Activated CD8-positive, alpha-beta memory T cell treated with anti-CD3 and anti-CD28 coated beads, Interleukin-2, amount 50 U/mL, for 48 hours (primary cell): ENCODE measurements at regions not wholly inside any gene's neighbourhood (a gene's known extent, or its start where the extent isn't known, plus 50 kb on each side); places are given as distances from the start of the nearest gene placed in this dataset.
"Not testable (repeated sequence)": the region's sequence is repeated elsewhere in the genome, so short reads cannot be mapped to it uniquely, and the experiment has no call there.

ENCODE experiments used
- DNase-seq: peaks from one replicate; pipeline ENCODE4 v3.0.0-alpha.2; 2020

DNA sequence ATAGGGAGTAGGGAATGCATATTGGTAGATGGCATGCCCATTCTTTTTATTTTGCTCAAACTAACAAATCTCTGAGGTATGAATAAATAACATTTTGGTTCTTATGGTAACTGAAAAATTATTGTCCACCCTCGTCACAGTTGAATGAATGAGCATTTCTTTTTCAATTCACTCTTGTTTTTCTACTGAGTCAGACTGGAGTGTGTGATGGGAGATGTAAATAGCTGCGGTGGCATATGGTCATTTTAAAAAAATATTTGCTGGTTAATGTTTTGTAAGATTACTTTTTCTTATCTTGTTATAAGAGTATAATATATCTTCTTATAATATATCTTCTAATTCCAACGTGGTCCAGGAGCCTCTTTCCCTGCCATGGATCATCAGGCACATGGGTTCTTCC is 586.5 kb downstream of the SLITRK5 start:
- DNase-seq = no peak

DNA sequence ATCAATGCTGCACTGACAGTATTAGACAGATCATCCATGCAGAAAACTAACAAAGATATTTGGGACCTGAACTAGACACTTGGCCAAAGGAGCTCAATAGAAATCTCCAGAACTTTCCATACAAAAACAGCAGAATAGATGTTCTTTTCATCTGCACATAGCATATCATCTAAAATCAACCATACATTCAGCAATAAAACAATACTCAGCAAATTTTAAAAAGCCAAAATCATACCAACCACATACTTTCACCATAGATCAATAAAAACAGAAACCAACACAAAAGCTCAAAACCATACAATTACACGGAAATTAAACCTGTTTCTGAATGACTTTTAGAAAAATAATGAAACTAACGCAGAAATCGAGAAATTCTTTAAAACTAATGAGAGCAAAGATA is 592.6 kb downstream of the SLITRK5 start:
- DNase-seq = no peak

DNA sequence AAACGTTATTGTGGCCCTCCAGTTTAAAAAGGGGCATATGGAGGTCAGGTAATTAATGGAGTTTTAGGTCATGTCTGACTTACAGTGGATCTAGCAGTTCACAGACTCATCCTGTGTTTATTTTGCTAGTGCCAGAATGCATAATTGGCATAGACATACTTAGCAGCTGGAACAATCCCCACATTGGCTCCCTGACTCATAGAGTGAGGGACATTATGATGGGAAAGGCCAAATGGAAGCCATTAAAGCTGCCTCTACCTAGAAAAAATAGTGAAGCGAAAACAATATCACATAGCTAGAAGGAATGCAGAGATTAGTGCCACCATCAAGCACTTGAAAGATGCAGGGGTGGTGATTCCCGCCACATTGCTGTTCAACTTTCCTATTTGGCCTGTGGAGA is 610.7 kb downstream of the SLITRK5 start:
- DNase-seq = no peak

DNA sequence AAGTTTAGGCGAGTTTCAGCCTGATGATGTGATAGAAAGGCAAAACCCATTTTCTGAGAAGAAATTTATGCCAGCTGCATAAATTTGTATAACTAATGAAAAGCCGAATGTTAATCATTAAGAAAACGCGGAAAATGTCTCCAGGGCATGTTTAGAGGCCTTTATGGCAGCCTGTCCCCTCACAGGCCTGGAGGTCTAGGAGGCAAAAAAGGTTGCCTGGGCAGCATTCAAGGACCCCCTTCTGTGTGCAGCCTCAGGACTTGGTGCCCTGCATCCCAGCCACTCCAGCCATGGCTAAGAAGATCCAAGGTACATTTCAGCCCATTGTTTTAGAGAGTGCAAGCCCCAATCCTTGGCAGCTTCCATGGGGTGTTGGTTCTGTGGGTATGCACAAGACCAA is 614.2 kb downstream of the SLITRK5 start:
- DNase-seq = no peak

DNA sequence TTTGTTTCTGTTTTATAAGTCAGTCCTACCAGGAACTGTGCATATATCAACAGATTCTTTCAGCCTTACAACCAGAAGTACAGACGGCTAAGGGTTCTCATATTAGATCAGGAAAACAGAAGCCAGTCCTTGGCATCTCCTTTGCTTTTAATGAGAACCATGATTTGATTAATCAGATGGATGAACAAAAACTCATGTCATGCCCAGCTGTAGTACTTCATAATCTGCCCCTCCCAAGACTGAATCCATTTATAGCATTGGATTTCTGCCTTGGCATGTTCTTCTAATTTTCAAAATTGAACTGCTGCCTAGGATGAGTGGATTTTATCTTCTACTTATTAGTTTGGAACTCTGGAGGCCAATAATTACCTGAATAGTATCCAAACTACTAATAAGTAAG is 617.2 kb downstream of the SLITRK5 start:
- DNase-seq = no peak

DNA sequence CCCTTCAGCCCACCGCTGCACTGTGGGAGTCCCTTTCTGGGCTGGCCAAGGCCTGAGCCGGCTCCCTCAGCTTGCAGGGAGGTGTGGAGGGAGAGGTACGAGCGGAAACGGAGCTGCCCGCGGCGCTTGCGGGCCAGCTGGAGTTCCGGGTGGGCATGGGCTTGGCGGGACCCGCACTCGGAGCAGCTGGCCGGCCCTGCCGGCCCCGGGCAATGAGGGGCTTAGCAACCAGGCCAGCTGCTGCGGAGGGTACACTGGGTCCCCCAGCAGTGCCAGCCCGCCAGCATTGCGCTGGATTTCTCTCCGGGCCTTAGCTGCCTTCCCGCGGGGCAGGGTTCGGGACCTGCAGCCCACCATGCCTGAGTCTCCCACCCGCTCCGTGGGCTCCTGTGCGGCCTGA is 620.6 kb downstream of the SLITRK5 start:
- not testable (repeated sequence) for DNase-seq

DNA sequence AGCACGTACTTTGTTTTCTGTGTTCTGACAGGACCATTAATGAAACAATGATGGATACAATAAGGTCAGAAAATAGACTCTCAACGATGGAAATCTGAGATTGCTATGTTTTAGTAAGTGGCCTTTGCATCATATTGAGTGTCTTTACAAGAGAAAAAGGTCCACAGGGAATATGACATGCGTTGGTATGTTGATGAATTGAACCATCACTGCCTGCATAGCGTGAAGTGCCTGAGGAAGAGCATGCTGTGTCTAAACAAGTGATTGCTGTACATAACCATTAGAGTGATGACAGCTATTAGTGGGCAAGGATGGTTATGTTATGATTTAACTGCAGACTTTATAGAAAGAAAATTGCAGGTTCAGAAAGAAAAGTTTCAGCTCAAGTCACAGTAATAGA is 623.2 kb downstream of the SLITRK5 start:
- no peak for DNase-seq

DNA sequence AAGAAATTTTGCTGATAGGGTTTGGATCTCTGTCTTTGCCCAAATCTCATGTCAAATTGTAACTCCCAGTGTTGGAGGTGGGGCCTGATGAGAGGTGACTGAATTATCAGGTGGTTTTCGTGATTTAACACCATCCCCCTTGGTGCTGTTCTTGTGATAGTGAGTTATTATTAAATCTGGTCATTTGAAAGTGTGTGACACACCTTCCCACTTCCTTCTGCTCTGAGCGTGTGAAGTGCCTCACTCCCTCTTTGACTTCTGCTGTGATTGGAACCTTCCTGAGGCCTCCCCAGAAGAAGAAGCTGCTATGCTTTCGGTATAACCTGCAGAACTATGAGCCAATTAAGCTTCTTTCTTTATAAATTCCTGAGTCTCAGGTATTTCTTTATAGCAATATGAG is 632.0 kb downstream of the SLITRK5 start:
- DNase-seq = no peak

DNA sequence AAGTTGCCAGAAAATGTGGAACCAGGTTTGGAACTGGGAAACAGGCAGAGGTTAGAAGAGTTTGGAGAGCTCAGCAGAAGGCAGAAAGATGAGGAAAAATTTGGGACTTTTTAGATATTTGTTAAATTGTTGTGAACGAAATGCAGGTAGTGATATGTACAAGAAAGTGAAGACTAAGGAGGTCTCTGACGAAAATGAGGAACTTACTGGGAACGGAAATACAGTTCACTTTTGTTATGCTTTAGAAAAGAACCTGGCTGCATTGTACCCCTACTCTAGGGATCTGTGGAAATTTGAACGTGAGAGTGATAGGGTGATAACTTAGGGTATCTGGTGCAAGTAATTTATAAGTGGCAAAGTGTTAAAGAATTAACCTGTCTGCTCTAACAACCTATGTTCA is 632.4 kb downstream of the SLITRK5 start:
- no peak for DNase-seq

DNA sequence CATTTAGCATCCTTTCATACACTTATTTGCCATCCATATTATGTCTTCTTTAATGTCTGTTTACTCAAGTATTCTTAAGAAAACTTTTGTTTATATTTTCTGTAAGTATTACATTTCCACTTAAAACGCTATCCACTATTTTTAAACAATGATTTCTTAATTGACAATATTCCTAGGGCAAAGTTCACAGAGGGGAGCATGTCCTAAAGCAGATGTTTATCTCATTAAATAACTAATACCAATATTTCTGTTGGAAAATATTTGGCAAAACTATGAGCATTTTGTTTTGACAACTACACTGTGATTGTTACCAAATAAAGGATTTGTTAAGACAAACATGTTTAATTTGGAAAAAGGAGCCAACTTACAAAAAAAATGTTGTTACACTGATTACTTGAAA is 643.3 kb downstream of the SLITRK5 start:
- DNase-seq = no peak

DNA sequence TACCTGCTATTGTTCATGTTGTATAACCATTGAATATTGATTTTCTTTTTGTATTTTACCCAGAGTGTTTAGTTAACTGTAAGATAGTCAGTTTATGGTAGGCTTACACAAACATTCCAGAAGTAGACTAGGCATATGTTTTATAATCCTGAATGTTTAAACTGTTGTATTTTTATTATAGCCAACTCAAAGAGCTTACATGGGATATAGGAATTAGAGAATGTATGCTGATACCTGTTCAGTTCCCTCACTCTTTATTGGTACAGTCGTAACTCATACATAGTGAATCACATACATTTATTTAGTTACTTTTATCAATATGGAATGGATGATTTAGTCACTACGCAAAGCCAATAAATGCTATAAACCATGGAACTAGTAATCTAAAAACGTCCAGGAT is 657.9 kb downstream of the SLITRK5 start:
- DNase-seq = no peak

DNA sequence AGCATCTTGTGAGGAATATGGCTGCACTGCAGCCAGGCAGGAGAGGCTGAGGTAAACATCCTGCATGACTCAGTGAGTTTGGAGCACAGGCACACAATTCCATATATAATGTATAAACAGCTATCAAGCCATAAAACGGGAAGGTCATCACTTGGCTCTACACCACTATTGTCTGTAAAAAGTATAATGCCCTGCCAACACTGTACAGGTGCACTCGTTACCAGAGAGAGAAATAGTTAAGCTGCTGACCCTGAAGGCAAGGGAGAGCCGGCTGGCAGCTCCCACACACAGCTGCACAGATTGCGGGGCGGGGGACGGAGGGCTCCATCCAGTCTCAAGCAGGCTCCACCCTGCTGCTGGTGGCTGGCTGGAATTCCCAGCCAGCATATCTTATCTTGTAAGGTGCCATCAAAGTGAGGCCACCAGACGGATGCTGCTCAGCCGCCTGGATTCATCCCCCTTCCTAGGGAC is 668.1 kb downstream of the SLITRK5 start:
- no peak for DNase-seq

DNA sequence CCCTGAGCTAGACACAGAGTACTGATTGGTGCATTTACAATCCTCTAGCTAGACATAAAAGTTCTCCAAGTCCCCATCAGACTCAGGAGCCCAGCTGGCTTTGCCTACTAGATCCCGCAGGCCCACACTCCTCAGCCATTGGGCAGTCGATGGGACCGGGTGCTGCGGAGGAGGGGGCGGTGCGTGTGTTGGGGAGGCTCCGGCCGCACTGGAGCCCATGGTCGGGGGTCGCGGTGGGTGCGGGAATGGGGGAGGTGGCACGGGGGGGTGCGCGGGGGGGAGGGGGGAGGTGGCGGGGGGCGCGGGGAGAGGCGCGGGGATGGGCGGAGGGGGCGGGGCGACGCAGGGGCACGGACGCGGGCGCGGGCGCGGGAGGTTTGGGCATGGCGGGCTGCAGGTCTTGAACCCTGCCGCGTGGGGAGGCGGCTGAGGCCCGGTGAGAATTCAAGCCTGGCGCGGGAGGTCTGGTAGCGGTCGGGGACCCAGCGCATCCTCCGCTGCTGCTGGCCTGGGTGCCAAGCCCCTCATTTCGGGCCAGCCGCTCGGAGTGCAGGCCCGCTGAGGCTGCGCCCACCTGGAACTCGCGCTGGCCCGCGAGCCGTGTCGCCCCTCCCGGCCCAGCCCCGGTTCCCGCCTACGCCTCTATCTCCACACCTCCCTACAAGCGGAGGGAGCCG is 674.1 kb downstream of the SLITRK5 start:
- no peak for DNase-seq

DNA sequence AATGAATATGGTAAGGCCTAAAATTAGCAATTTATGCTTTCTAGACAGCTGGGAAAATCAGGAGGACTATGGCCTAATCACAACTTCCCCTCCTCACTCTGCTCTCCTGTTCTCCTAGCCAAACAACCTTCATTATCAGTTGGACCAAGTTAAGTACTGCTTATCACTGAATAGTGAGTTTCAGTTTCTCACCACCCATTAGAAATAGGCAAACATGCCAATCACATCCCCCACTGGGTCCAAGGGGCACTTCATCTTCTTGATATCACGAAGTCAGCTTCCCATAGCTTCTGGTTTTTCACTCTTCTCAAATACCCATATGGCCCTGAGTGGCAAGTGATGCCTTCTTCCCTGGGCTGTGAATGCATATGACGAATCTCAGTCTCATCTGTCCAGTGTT is 689.6 kb downstream of the SLITRK5 start:
- DNase-seq = no peak

DNA sequence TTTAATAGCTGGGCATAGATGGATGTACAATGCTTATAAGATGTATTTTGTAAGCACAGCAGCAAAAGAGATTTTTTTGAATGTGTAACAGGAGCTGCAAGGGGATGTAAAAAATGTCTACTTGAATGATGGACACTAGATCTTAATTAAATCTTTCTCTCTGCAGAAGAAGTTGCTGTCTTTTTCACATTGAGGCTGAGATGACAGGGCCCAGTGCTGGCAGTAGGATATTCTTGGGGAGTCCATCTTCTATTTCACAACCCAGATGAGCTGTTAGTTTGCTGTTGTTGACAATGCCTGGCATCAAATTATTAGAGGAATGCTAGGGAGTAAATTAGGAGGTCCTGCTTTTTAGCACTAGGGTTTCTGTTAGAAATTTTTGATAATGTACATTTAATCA is 698.7 kb downstream of the SLITRK5 start:
- DNase-seq = no peak

DNA sequence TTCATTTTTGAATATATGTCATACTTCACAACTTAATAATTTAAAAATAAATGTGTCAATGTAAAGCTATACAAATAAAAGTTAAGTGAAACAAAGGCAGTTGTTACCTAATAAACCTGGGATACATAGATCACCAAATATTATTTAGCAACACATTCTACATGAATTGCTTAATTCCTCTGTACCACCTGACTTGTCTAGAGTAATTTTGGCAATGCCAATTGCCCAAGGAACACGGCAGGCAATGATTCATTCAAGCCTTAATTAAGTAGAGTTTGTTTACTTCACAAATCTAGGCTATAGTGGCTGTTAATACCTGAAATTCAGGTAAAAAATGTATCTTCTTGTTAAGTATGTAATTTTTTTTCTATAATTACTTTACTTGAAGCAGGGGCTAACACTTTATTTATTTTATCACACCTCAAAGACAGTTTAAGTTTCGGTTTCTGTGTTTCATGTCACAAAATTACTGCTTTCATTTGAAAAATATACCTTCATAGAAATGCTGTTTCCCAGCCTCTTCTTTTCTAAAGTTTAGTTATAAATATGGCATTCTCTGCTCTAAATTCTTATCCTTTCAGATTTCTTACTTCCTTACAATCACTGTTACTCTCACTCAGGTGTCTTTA is 705.7 kb downstream of the SLITRK5 start:
- no peak for DNase-seq

DNA sequence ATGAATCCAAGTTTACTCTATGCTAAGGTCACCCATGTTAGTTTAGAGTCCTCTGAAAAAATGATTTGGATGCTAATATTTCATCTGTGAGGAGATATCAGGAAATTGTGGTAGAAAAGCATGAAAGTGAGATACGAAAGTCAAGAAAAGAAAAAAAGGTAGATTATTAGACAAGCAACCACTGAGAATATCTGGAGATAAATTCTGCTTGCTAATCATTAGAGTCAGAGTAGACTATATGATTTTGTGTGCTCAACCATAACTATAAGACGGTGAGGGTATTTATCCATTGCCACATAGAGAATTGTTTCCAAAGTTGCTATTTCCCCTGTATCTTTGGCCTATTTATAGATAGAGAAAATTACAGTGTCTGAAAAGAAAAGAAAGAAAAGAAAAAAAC is 706.7 kb downstream of the SLITRK5 start:
- no peak for DNase-seq

DNA sequence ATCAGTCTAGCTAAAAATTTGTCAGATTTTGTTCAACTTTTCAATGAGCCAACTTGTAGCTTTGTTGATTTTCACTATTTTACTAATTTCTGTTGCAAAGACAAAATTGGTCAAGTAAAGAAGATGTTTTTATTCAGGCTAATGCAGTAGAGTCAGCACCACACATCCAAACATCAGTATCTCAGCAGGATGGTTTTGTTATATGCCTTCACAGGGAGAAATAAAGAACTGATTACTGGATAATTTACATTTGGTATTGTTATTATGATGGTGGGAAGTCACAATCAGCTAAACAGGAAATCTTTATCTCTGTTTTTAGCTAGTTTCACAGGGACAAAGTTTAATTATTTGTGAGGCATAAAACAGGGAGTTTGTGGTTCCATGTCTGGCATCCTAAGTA is 713.4 kb downstream of the SLITRK5 start:
- no peak for DNase-seq

DNA sequence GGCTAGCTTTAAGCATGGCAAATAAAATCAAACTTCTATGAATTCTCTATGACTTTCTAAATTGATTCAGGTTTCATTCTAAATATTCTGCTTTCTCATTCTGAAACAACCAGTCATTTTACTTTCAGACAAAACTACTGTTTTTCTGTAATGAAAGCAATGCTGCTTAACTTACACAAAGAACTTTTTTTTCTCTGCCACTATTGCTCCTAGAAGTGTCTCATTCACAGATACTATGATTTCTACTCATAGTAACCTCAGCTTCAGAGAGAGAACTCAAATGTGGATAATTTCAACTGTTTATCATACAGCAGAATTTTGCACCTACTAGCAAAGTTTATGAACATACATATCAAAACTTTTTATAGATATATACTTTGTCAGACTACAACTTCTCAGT is 724.6 kb downstream of the SLITRK5 start:
- no peak for DNase-seq

DNA sequence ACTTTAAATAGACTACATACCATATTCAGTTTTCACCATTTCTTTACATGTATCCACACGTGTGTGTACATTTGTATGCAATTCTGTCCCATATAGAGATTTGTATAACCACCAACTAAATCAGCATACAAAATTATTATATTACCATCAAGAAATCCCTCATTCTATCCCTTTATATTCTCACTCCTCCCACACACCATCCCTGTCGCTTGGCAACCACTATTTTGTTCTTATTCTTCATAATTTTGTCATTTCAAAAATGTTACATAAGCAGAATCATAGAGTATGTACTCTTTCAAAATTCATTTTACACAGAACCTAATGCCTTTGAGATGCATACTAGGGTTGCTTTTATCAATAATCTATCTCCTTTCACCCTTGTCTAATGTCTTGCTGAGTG is 740.5 kb downstream of the SLITRK5 start:
- DNase-seq = no peak

DNA sequence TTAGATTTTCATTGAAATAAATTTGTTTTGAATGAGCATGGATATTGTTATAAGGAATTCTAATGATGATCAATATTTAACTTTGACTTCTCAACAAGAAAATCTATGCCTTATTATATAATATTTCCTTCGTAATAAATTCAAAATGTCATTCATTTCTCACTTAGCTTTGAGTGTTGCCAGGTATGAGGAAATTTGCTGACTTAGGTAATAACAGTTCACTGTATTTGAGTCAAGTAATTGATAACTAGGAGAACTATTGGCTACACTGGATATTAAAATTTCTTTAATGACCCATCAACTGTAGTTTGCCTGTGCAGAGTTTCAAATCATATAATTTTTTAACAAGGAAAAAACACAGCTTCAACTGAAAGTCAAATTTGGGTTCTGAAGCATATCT is 746.6 kb downstream of the SLITRK5 start:
- DNase-seq = no peak

DNA sequence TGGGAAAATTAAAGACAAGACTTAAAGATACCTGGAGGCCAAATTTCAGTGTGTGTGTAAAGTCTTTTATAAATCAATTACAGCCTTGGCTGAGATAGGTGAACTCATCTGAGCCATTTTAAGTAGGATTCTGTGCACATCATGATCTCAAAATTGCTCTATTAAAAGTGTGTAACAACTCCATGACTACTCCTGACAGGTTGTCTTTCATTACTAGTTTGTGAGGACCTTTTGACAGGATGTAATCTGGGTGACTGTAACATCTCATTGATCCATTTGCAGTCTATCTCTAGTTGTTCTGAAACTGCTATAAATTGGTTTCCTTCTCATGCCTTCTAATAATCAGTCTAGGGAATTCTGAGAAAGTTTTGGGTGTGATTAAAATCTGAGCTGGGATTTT is 753.3 kb downstream of the SLITRK5 start:
- no peak for DNase-seq

DNA sequence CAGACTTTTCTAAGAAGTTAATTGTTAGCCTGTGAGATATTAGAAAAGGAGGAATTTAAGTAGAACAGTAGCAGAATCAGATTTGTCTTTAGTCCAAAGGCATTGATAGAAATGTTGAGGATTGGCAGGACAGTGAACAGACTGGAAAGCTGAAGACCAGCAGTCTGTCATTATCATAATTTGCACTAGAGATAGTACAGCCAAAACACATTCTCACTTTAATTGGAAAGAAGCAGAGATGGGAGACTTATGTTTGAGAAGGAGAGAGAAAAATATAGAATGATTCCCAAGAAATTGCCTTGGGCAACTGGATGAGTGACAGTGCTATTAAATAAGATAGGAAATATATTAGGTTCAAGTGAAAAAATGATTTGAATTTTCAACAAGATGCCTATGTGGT is 755.5 kb downstream of the SLITRK5 start:
- DNase-seq = no peak

DNA sequence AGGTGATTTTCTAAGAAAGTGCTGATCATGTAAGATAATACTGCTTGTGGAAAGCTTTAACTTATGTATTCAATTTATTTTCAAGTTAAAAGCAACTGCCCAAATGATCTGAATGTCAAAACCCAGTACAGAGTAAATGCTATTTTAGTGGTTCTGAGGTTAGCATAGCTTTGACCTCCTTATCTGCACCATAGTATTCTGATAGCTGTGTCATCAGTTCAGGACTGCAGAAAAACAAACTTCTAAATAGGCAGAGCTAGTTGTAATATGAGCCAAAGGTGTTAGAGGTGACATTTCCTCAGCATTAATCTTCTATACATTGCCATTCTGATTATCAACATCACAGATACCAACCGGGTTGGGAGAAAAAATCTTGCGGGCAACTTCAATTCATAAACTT is 758.7 kb downstream of the SLITRK5 start:
- no peak for DNase-seq

DNA sequence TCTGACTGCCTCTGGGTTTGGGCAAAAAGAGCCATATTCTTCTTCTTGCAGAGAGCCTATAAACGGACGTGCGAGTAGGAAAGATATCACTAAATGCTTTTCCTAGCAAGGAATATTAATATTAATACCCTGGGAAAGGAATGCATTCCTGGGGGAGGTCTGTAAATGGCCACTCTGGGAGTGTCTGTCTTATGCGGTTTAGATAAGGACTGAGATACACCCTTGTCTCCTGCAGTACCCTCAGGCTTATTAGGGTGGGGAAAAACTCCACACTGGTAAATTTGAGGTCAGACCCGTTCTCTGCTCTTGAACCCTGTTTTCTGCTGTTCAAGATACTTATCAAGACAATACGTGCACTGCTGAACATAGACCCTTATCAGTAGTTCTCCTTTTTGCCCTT is 763.8 kb downstream of the SLITRK5 start:
- DNase-seq = no peak
